ENCODE measurements at regions not wholly inside any gene's neighbourhood (a gene's known extent, or its start where the extent isn't known, plus 50 kb on each side); places are given as distances from the start of the nearest gene placed in this dataset.

DNA sequence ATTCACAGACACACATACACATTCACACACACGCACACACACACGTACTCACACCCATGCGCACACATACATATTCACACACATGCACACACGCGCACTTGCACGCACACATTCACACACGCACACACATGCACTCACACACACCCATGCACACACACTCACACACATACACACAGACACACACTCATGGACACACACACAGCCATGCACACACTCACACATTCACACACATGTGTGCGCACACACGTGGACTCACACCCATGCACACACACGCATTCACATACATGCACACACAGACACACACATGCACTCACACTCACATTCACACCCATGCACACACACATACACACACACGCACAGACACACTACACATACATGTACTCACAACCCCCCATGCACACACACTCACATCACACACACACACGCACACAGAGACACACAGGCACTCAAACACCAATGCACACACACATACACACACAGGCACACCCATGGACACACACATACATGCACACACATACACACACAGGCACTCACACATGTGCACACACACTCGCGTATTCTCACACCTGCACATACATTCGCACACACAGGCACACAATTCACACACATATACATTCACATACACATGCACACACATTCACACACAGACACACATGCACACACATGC lies 589.1 kb downstream of the PTPRU start:
- WGBS = 93% methylated on average over 15 of the region's 15 CpGs
- H3K4me3 ChIP-seq = no peak overlapping the region
- no peak overlapping the region for H3K27ac ChIP-seq (replicated peaks in 1 of 4)
- peaks cover 0 to 80% (median 3%) of the 10 kb centered on the region in 4 donors for H3K27me3 ChIP-seq
- intact Hi-C loops (cut with DNase I) = no loop called here
- no peaks in the 10 kb centered on the region for H3K4me1 ChIP-seq
- DNase-seq (ENCODE audit: extremely low spot score) = peak; percentile 50
- no peak for TF ChIP-seq EP300 (IDR thresholded peaks at IDR 0.05)
- no peak for TF ChIP-seq POLR2AphosphoS5 (IDR thresholded peaks at IDR 0.05)
- TF ChIP-seq CTCF (IDR thresholded peaks at IDR 0.05) = no peak
- TF ChIP-seq POLR2A (IDR thresholded peaks at IDR 0.05; ENCODE audit: low read depth) = no peak
- H3K36me3 ChIP-seq = no peaks in the 10 kb centered on the region
- no peaks in the 10 kb centered on the region for H3K9me3 ChIP-seq

DNA sequence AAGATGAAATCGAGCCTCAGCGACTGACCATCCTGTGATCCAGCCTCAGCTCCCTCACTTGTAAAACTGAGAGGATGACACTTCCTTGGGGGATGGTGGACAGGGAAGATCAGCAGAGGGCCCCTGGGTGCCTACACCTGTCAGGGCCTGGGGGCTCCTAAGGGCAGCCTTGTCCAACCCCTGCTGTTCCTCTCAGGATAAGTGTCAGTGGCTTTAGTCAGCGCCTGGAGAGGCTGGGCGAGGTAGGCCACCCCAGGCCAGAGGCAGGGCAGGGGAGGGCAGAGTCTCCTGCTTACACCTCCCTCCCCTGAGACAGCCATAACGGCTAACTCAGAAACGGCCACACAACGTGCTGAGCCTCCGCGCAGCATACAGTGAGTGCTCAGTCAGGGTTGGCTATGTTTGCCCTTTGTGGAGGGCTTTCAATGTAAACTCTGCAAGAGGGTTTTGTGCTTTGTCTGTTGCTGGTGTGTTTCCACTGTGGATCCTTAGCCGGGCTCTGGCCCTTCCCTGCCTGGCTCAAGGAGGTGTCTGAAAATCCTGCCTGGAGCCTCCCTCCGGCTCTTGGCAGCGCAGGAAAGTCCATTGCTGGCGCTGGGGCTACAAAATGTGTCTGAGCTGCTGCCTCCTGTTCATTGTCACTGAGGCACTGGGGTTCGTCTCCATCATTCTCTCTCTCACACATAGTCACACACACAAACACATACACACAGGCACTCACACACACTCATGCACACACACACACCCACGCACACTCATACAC lies 588.4 kb downstream of the PTPRU start:
- peak; percentile 34 for DNase-seq (ENCODE audit: extremely low spot score)
- no peak for TF ChIP-seq POLR2AphosphoS5 (IDR thresholded peaks at IDR 0.05)
- TF ChIP-seq EP300 (IDR thresholded peaks at IDR 0.05) = no peak
- no peak for TF ChIP-seq POLR2A (IDR thresholded peaks at IDR 0.05; ENCODE audit: low read depth)
- TF ChIP-seq CTCF (IDR thresholded peaks at IDR 0.05) = no peak
- Histone ChIP-seq H3K9me3 (peaks cover 0 to 4% (median under 1%) of the 10 kb centered on the region in 4 donors), H3K36me3 (no peaks in the 10 kb centered on the region), H3K27me3 (peaks cover 0 to 79% (median 3%) of the 10 kb centered on the region in 4 donors), H3K27ac (replicated peaks in 1 of 4) (no peak overlapping the region), H3K4me1 (no peaks in the 10 kb centered on the region), H3K4me3 (no peak overlapping the region)
- WGBS = 53% methylated on average over 12 of the region's 15 CpGs
- intact Hi-C loops (cut with DNase I) = no loop called here

- Histone ChIP-seq H3K4me1 (no peaks in the 10 kb centered on the region), H3K4me3 (no peak overlapping the region), H3K9me3 (peaks cover 0 to 8% (median 2%) of the 10 kb centered on the region in 4 donors), H3K27ac (replicated peaks in 1 of 4) (no peak overlapping the region), H3K36me3 (no peaks in the 10 kb centered on the region), H3K27me3 (peaks cover 0 to 78% (median 3%) of the 10 kb centered on the region in 4 donors)
- peak; percentile 84 for DNase-seq (ENCODE audit: extremely low spot score)
- no peak for TF ChIP-seq POLR2A (IDR thresholded peaks at IDR 0.05; ENCODE audit: low read depth)
- TF ChIP-seq POLR2AphosphoS5 (IDR thresholded peaks at IDR 0.05) = no peak
- TF ChIP-seq EP300 (IDR thresholded peaks at IDR 0.05) = no peak
- TF ChIP-seq CTCF (IDR thresholded peaks at IDR 0.05) = no peak
- intact Hi-C loops (cut with DNase I) = no loop called here
- WGBS = 46% methylated on average over 6 of the region's 6 CpGs
Observed at GRCh38 chr1:29824025-29824424, 587.7 kb downstream of the PTPRU start.

DNA sequence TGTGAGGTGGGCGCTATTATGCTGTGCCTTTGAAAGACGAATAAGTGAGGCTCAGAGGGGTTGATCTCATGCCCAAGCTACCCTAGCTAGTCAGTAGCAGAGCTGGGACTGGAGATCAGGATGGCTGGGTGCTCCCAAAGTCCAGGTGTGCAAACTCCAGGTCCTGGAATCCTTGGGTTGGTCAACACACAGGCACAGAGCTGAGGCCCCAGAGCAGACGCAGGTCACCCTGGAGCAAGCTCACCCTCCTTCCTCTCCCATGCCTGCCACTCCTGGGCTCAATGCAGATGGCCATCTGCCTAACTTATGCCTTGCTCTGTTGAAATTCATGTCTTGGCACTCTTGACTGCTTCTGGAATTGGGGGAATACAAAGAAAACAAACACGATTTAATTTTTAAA lies 587.2 kb downstream of the PTPRU start:
- H3K4me3 ChIP-seq = no peak overlapping the region
- intact Hi-C loops (cut with DNase I) = no loop called here
- no peaks in the 10 kb centered on the region for H3K36me3 ChIP-seq
- 67% methylated on average over 4 of the region's 4 CpGs for WGBS
- peaks cover 0 to 11% (median 5%) of the 10 kb centered on the region in 4 donors for H3K9me3 ChIP-seq
- H3K27ac ChIP-seq (replicated peaks in 1 of 4) = no peak overlapping the region
- no peaks in the 10 kb centered on the region for H3K4me1 ChIP-seq
- peaks cover 0 to 73% (median 3%) of the 10 kb centered on the region in 4 donors for H3K27me3 ChIP-seq
- no peak for TF ChIP-seq EP300 (IDR thresholded peaks at IDR 0.05)
- no peak for TF ChIP-seq CTCF (IDR thresholded peaks at IDR 0.05)
- TF ChIP-seq POLR2AphosphoS5 (IDR thresholded peaks at IDR 0.05) = no peak
- TF ChIP-seq POLR2A (IDR thresholded peaks at IDR 0.05; ENCODE audit: low read depth) = no peak
- peak; percentile 78 for DNase-seq (ENCODE audit: extremely low spot score)

All from esophagus muscularis mucosa (tissue), 4 donors.